WTC11 (cell line): ENCODE measurements at regions not wholly inside any gene's neighbourhood (a gene's known extent, or its start where the extent isn't known, plus 50 kb on each side); places are given as distances from the start of the nearest gene placed in this dataset.

Experiments
- CBFB ChIP-seq: sonication (generic); formaldehyde crosslinking; IDR thresholded peaks from 2 replicates; pipeline ENCODE4 v1.8.1; 2022; ENCODE audit warnings: mild to moderate bottlenecking, low read depth, missing genetic modification reagents
- JUN ChIP-seq: sonication (generic); formaldehyde crosslinking; IDR thresholded peaks from 2 replicates; pipeline ENCODE4 v1.8.0; 2023; ENCODE audit warnings: mild to moderate bottlenecking, missing genetic modification reagents
- RELA ChIP-seq: sonication (generic); formaldehyde crosslinking; IDR thresholded peaks from 2 replicates; pipeline ENCODE4 v1.8.1; 2022; ENCODE audit warnings: missing genetic modification reagents, mild to moderate bottlenecking, borderline replicate concordance
- ZBTB21 ChIP-seq: sonication (generic); formaldehyde crosslinking; IDR thresholded peaks from 2 replicates; pipeline ENCODE4 v1.8.1; 2023; ENCODE audit warnings: mild to moderate bottlenecking, missing genetic modification reagents, borderline replicate concordance
- TF ChIP-seq, protein P1 (sequence below): fragments of 200-600 bp; IDR thresholded peaks from 2 replicates; pipeline ENCODE4 v1.8.0; 2022; ENCODE audit warnings: antibody characterized with exemption
- TF ChIP-seq, protein P2 (sequence below): sonication (generic); formaldehyde crosslinking; IDR thresholded peaks from 2 replicates; pipeline ENCODE4 v1.8.1; 2022; ENCODE audit warnings: low read depth, missing genetic modification reagents, borderline replicate concordance

DNA sequence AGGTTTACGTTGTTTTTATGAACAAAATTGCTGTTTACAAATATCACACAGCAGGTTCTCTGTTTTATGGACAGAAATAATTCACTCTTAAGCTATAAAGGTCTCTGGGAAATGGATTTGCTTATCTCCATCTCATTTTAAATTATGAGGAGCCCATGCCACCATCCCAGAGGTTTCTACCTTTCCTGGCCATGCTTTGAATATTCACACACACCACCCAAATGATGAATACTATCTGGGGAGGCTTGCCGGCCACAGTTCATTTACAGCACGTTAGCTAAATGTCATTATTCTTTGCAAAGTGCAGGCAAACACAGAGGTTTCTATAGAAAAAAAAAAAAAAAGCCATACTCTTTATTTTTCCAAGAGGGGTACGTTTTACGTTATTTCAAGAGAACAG lies 1446.7 kb downstream of the FAM181B start:
- TF ChIP-seq ZBTB21 (no peak), JUN (CRISPR knock-in tag) (no peak), CBFB (CRISPR knock-in tag) (no peak), RELA (CRISPR knock-in tag) (no peak)
- TF ChIP-seq, protein P1, sequence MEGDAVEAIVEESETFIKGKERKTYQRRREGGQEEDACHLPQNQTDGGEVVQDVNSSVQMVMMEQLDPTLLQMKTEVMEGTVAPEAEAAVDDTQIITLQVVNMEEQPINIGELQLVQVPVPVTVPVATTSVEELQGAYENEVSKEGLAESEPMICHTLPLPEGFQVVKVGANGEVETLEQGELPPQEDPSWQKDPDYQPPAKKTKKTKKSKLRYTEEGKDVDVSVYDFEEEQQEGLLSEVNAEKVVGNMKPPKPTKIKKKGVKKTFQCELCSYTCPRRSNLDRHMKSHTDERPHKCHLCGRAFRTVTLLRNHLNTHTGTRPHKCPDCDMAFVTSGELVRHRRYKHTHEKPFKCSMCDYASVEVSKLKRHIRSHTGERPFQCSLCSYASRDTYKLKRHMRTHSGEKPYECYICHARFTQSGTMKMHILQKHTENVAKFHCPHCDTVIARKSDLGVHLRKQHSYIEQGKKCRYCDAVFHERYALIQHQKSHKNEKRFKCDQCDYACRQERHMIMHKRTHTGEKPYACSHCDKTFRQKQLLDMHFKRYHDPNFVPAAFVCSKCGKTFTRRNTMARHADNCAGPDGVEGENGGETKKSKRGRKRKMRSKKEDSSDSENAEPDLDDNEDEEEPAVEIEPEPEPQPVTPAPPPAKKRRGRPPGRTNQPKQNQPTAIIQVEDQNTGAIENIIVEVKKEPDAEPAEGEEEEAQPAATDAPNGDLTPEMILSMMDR = no peak
- TF ChIP-seq, protein P2, sequence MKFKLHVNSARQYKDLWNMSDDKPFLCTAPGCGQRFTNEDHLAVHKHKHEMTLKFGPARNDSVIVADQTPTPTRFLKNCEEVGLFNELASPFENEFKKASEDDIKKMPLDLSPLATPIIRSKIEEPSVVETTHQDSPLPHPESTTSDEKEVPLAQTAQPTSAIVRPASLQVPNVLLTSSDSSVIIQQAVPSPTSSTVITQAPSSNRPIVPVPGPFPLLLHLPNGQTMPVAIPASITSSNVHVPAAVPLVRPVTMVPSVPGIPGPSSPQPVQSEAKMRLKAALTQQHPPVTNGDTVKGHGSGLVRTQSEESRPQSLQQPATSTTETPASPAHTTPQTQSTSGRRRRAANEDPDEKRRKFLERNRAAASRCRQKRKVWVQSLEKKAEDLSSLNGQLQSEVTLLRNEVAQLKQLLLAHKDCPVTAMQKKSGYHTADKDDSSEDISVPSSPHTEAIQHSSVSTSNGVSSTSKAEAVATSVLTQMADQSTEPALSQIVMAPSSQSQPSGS (CRISPR knock-in tag) = no peak
